H1 (cell line): ENCODE measurements at regions not wholly inside any gene's neighbourhood (a gene's known extent, or its start where the extent isn't known, plus 50 kb on each side); places are given as distances from the start of the nearest gene placed in this dataset.

Source experiments
- CTCF ChIA-PET: fragments of 300-600 bp; sonication (Branson Sonifier 250); formaldehyde crosslinking; loops from one replicate; lab custom pipeline; 2021; ENCODE audit not compliant: partially characterized antibody; lab: Charles Lee
- POLR2A ChIA-PET: fragments of 300-600 bp; sonication (Branson Sonifier 250); formaldehyde crosslinking; loops from one replicate; lab custom pipeline; 2021; ENCODE audit warnings: inconsistent platforms; ENCODE audit not compliant: partially characterized antibody; lab: Charles Lee
- DNase-seq, 2 experiments: peaks; one replicate each; pipeline versions ENCODE4 v3.0.0 to v3.0.0-alpha.2; 2010 to 2022; ENCODE audit warnings: low spot score in 2 of 2, low read depth in 1 of 2, mixed read lengths in 1 of 2
- FAIRE-seq: peaks from 2 replicates; lab custom pipeline; 2011; peaks lifted over from hg19 to GRCh38; lab: Jason Lieb, UNC
- H2AFZ ChIP-seq: 2 replicates; pipeline ENCODE4 v1.8.1; 2012; ENCODE audit warnings: low read length, inconsistent platforms
- H2AK5ac ChIP-seq: 2 replicates; pipeline ENCODE4 v1.6.1; 2013; ENCODE audit warnings: low read depth, low read length
- H2BK120ac ChIP-seq: replicated peaks from 2 replicates; pipeline ENCODE3; 2013; ENCODE audit warnings: low read depth, low read length, inconsistent platforms
- H2BK12ac ChIP-seq: 2 replicates; pipeline ENCODE4 v1.6.1; 2013; ENCODE audit warnings: low read depth, low read length
- H2BK15ac ChIP-seq: 2 replicates; pipeline ENCODE4 v1.6.1; 2013; ENCODE audit warnings: low read length
- H2BK20ac ChIP-seq: 2 replicates; pipeline ENCODE4 v1.6.1; 2013; ENCODE audit warnings: low read length
- H2BK5ac ChIP-seq: 2 replicates; pipeline ENCODE4 v1.6.1; 2013; ENCODE audit warnings: low read depth, low read length
- H3K14ac ChIP-seq: 2 replicates; pipeline ENCODE4 v1.6.1; 2013; ENCODE audit warnings: inconsistent platforms; ENCODE audit not compliant: insufficient read length
- H3K18ac ChIP-seq: 2 replicates; pipeline ENCODE4 v1.6.1; 2013; ENCODE audit warnings: low read length; ENCODE audit errors: extremely low read depth
- H3K23ac ChIP-seq: 2 replicates; pipeline ENCODE4 v1.6.1; 2013; ENCODE audit warnings: inconsistent platforms; ENCODE audit not compliant: insufficient read length
- H3K23me2 ChIP-seq: 2 replicates; pipeline ENCODE4 v1.6.1; 2013; ENCODE audit warnings: low read depth, low read length
- H3K27ac ChIP-seq: 2 replicates; pipeline ENCODE4 v1.6.1; 2011; ENCODE audit warnings: low read depth, low read length, inconsistent platforms
- H3K27me3 ChIP-seq, 4 experiments: replicated peaks in 1 of 4; 1 replicate in 1 of 4; 2 replicates in 3 of 4; pipeline versions ENCODE4 v1.6.1 to v1.8.1; 2011 to 2013; ENCODE audit warnings: low read length in 3 of 4, mild to moderate bottlenecking in 3 of 4, inconsistent platforms in 2 of 4, mixed read lengths in 2 of 4, moderate library complexity in 1 of 4; ENCODE audit not compliant: control insufficient read depth in 3 of 4, insufficient read depth in 3 of 4; ENCODE audit errors: extremely low read depth in 1 of 4
- H3K36me3 ChIP-seq, 4 experiments: 2 replicates each; pipeline versions ENCODE4 v1.6.1 to v1.8.1; 2011 to 2013; ENCODE audit warnings: mild to moderate bottlenecking in 4 of 4, low read length in 3 of 4, moderate library complexity in 2 of 4, control low read depth in 1 of 4, inconsistent platforms in 1 of 4; ENCODE audit not compliant: insufficient read depth in 4 of 4, control insufficient read depth in 2 of 4
- H3K4ac ChIP-seq: replicated peaks from 2 replicates; pipeline ENCODE3; 2013; ENCODE audit warnings: low read length, low read depth, mixed read lengths, inconsistent platforms; ENCODE audit not compliant: insufficient read length
- H3K4me1 ChIP-seq, 4 experiments: replicated peaks in 1 of 4; 1 replicate in 1 of 4; 2 replicates in 3 of 4; pipeline versions ENCODE4 v1.6.1 to v1.8.1; 2011 to 2013; ENCODE audit warnings: low read length in 3 of 4, inconsistent platforms in 2 of 4, mixed read lengths in 1 of 4; ENCODE audit not compliant: insufficient read depth in 4 of 4, control insufficient read depth in 3 of 4
- H3K4me2 ChIP-seq, 2 experiments: 2 replicates each; pipeline versions ENCODE4 v1.6.1 to v1.8.1; 2011 to 2013; ENCODE audit warnings: low read depth in 2 of 2, low read length in 2 of 2, control low read depth in 1 of 2, inconsistent platforms in 1 of 2, mild to moderate bottlenecking in 1 of 2; ENCODE audit not compliant: insufficient read depth in 1 of 2
- H3K4me3 ChIP-seq, 4 experiments: fragments of 200-600, 300-600 bp in 1 of 4; sonication (generic), shearing (Covaris generic), sonication (Bioruptor Twin) in 1 of 4; 2 replicates each; pipeline versions ENCODE4 v1.5.1 to v1.8.1; 2011 to 2016; ENCODE audit warnings: low read length in 4 of 4, low read depth in 3 of 4, control low read depth in 2 of 4, inconsistent platforms in 2 of 4, mild to moderate bottlenecking in 2 of 4, mixed read lengths in 1 of 4, moderate library complexity in 1 of 4; ENCODE audit not compliant: insufficient read depth in 2 of 4; ENCODE audit errors: extremely low read depth in 1 of 4
- H3K56ac ChIP-seq: replicated peaks from 2 replicates; pipeline ENCODE3; 2013; ENCODE audit warnings: low read depth, mild to moderate bottlenecking, mixed read lengths, low read length, inconsistent platforms; ENCODE audit not compliant: insufficient read length
- H3K79me1 ChIP-seq: 2 replicates; pipeline ENCODE4 v1.6.1; 2013; ENCODE audit warnings: low read depth, low read length, control low read depth
- H3K79me2 ChIP-seq, 2 experiments: 2 replicates each; pipeline versions ENCODE4 v1.6.1 to v1.8.1; 2012 to 2013; ENCODE audit warnings: low read length in 2 of 2, mild to moderate bottlenecking in 2 of 2, inconsistent platforms in 1 of 2; ENCODE audit not compliant: insufficient read depth in 2 of 2, control insufficient read depth in 1 of 2
- H3K9ac ChIP-seq, 4 experiments: replicated peaks in 1 of 4; 1 replicate in 1 of 4; 2 replicates in 3 of 4; pipeline versions ENCODE4 v1.6.1 to v1.8.1; 2011 to 2013; ENCODE audit warnings: low read depth in 3 of 4, low read length in 3 of 4, control low read depth in 2 of 4, mild to moderate bottlenecking in 2 of 4, moderate library complexity in 2 of 4, inconsistent platforms in 1 of 4; ENCODE audit errors: extremely low read depth in 1 of 4
- H3K9me3 ChIP-seq, 2 experiments: 2 replicates each; pipeline versions ENCODE4 v1.6.1 to v1.8.1; 2012 to 2013; ENCODE audit warnings: mild to moderate bottlenecking in 2 of 2, moderate library complexity in 2 of 2, control low read depth in 1 of 2, inconsistent platforms in 1 of 2, low read depth in 1 of 2, low read length in 1 of 2, mixed read lengths in 1 of 2; ENCODE audit not compliant: insufficient read depth in 2 of 2
- H4K20me1 ChIP-seq, 2 experiments: replicated peaks in 1 of 2; 2 replicates each; pipeline versions ENCODE3 to v1.8.1; 2011 to 2013; ENCODE audit warnings: inconsistent platforms in 2 of 2, low read length in 2 of 2, mild to moderate bottlenecking in 1 of 2; ENCODE audit not compliant: insufficient read depth in 2 of 2, control insufficient read depth in 1 of 2
- H4K5ac ChIP-seq: 2 replicates; pipeline ENCODE4 v1.6.1; 2013; ENCODE audit warnings: low read length, low read depth, mixed read lengths, inconsistent platforms; ENCODE audit not compliant: insufficient read length
- H4K8ac ChIP-seq: 2 replicates; pipeline ENCODE4 v1.8.0; 2013; ENCODE audit warnings: mild to moderate bottlenecking, moderate library complexity, low read length, inconsistent platforms; ENCODE audit not compliant: insufficient read depth; ENCODE audit errors: extremely low read depth
- H4K91ac ChIP-seq: replicated peaks from 2 replicates; pipeline ENCODE3; 2013; ENCODE audit warnings: low read length, mixed read lengths, inconsistent platforms; ENCODE audit not compliant: insufficient read length
- ATF2 ChIP-seq: IDR thresholded peaks from 2 replicates; pipeline ENCODE4 v1.6.1; 2012; ENCODE audit warnings: low read length, inconsistent platforms
- CREB1 ChIP-seq: IDR thresholded peaks from 2 replicates; pipeline ENCODE4 v1.6.1; 2012; ENCODE audit warnings: inconsistent platforms
- CTBP2 ChIP-seq: IDR thresholded peaks from 2 replicates; pipeline ENCODE4 v1.7.0; 2011; ENCODE audit warnings: borderline replicate concordance, mild to moderate bottlenecking, moderate library complexity, mixed read lengths, low read length; ENCODE audit not compliant: insufficient read depth, insufficient read length
- EZH2 ChIP-seq: fragments of 200-600 bp; sonication (generic); IDR thresholded peaks from 2 replicates; pipeline ENCODE4 v1.7.1; 2012; ENCODE audit warnings: low read depth, mild to moderate bottlenecking, moderate library complexity, low read length, inconsistent platforms; ENCODE audit not compliant: severe bottlenecking
- KDM5A ChIP-seq: fragments of 200-600 bp; IDR thresholded peaks from 2 replicates; pipeline ENCODE4 v1.7.1; 2012; ENCODE audit warnings: mild to moderate bottlenecking, low read length, inconsistent platforms, mixed read lengths
- RFX5 ChIP-seq: IDR thresholded peaks from 2 replicates; pipeline ENCODE4 v1.6.1; 2011; ENCODE audit warnings: low read depth, low read length, improper control_type of control experiment, borderline replicate concordance
- SP2 ChIP-seq: IDR thresholded peaks from 2 replicates; pipeline ENCODE4 v1.6.1; 2012; ENCODE audit warnings: mild to moderate bottlenecking, low read length, inconsistent platforms
- SP4 ChIP-seq: IDR thresholded peaks from 2 replicates; pipeline ENCODE4 v1.6.1; 2012; ENCODE audit warnings: low read length, inconsistent platforms
- TCF12 ChIP-seq: IDR thresholded peaks from 2 replicates; pipeline ENCODE4 v1.6.1; 2011; ENCODE audit warnings: low read depth, mild to moderate bottlenecking, low read length
- WGBS, 2 experiments: shearing (Covaris generic) in 1 of 2; methylation state at CpG; one replicate each; pipeline versions ENCODE4 v1.1.6 to v1.1.7; 2013 to 2015; ENCODE audit warnings: low lambda C conversion rate in 2 of 2, mixed read lengths in 2 of 2, inconsistent platforms in 1 of 2, low coverage in 1 of 2, missing lambda C conversion rate in 1 of 2; ENCODE audit not compliant: insufficient replicate concordance in 2 of 2, insufficient coverage in 1 of 2, insufficient read length in 1 of 2; ENCODE audit errors: extremely low coverage in 1 of 2, missing lambda C conversion rate in 1 of 2; 5-methylcytosine and 5-hydroxymethylcytosine counted together

DNA sequence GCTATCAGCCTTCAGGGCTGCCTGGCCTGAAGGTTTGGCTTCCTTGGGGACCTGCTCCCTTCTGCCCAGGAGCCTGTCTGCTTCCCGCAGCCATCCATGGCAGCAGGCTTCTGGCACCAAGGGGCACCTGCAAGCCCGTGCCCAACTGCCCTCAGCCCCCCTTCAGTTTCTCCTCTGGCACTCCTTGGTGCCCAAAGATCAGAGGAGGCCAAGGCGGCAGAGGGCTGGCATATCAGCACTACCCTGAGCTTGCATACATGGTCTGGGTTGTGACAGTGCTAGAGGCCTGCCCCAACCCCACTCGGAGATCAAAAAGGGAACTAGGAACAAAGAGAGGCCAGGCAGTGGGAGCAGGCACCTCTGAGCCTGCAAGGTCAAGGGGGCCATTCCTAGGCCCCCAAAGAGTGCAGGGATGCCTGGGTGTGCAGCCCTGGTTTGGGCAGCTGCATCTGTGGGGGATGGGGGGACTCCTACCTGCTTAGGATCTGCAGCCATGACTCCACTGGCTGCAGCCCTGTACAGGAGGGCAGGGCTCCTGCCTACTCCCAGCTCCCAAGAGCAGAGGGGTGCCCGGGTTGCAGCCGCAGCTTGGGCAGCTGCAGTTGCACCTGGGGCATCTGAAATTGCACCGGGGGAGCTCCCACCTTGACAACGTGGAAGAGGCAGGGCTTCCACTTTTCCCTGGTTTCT lies 76.2 kb upstream of the TP63 start:
- Histone ChIP-seq H3K56ac (no peak overlapping the region), H3K27me3 (no peaks in the 10 kb centered on the region), H3K79me2 (no peaks in the 10 kb centered on the region), H3K4me2 (no peak overlapping the region), H2BK120ac (no peak overlapping the region), H2AK5ac (no peak overlapping the region), H3K18ac (no peak overlapping the region; the same call in 1 of the 2 replicates), H3K4me1 (no peaks in the 10 kb centered on the region), H4K91ac (no peak overlapping the region), H3K4ac (no peak overlapping the region), H4K8ac (no peak overlapping the region), H3K9ac (no peak overlapping the region), H4K20me1 (no peaks in the 10 kb centered on the region), H3K4me3 (no peak overlapping the region), H4K5ac (no peak overlapping the region), H3K79me1 (no peaks in the 10 kb centered on the region), H2BK15ac (no peak overlapping the region), H2BK20ac (no peak overlapping the region), H2BK5ac (no peak overlapping the region), H3K9me3 (no peaks in the 10 kb centered on the region), H3K23me2 (no peaks in the 10 kb centered on the region), H3K27ac (no peak overlapping the region), H3K36me3 (no peaks in the 10 kb centered on the region), H3K14ac (no peak overlapping the region), H2AFZ (no peak overlapping the region), H3K23ac (no peak overlapping the region), H2BK12ac (no peak overlapping the region)
- POLR2A ChIA-PET: no interaction called here
- CTCF ChIA-PET: interaction anchor here (1.0 kb wide), 1 partner anchor 10 kb away, joined by 3 read pairs; no protein-coding TSS in a partner anchor
- DNase-seq: no peak
- FAIRE-seq: no peak
- WGBS, 2 experiments: 66% methylated on average over 8 of the region's 8 CpGs; no CpG with 5 or more reads in 1 of the 2 experiments
- TF ChIP-seq KDM5A (no peak), EZH2 (no peak), TCF12 (no peak), ATF2 (no peak), RFX5 (no peak), SP4 (no peak), SP2 (no peak), CREB1 (no peak), CTBP2 (no peak)
